ENCODE measurements at regions not wholly inside any gene's neighbourhood (a gene's known extent, or its start where the extent isn't known, plus 50 kb on each side); places are given as distances from the start of the nearest gene placed in this dataset.

- H3K9ac ChIP-seq, result no peak overlapping the region
- no peaks in the 10 kb centered on the region for H3K4me1 ChIP-seq (ENCODE audit: low read depth, poor library complexity, severe bottlenecking)
- no peak for TF ChIP-seq CTCF (conservative IDR thresholded peaks at IDR 0.05; ENCODE audit: low read depth, low read length)
- no peaks in the 10 kb centered on the region for H4K20me1 ChIP-seq (ENCODE audit: insufficient read depth)
- H3K4me2 ChIP-seq, result no peak overlapping the region
- H3K27ac ChIP-seq, result no peak overlapping the region
- H3K79me2 ChIP-seq (ENCODE audit: insufficient read depth, low read depth), result no peaks in the 10 kb centered on the region
- no peaks in the 10 kb centered on the region for H3K36me3 ChIP-seq (ENCODE audit: insufficient read depth)
- no peak overlapping the region for H3K4me3 ChIP-seq (IDR thresholded peaks at IDR 0.05; ENCODE audit: insufficient read depth, low read depth, low read length)
- H2AFZ ChIP-seq (ENCODE audit: low read depth), result no peak overlapping the region
- no peaks in the 10 kb centered on the region for H3K27me3 ChIP-seq (ENCODE audit: insufficient read depth, low read depth)
Observed at GRCh38 chr5:99088309-99088708, 159.5 kb upstream of the CHD1 start.

GRCh38 chr5:99083197-99083596, 154.4 kb upstream of the CHD1 start:
- H3K36me3 ChIP-seq (ENCODE audit: insufficient read depth), result no peaks in the 10 kb centered on the region
- H3K4me3 ChIP-seq (IDR thresholded peaks at IDR 0.05; ENCODE audit: insufficient read depth, low read depth, low read length), result no peak overlapping the region
- no peak overlapping the region for H3K4me2 ChIP-seq
- H3K79me2 ChIP-seq (ENCODE audit: insufficient read depth, low read depth), result no peaks in the 10 kb centered on the region
- H3K4me1 ChIP-seq (ENCODE audit: low read depth, poor library complexity, severe bottlenecking), result no peaks in the 10 kb centered on the region
- no peak overlapping the region for H3K9ac ChIP-seq
- no peak overlapping the region for H2AFZ ChIP-seq (ENCODE audit: low read depth)
- no peak for TF ChIP-seq CTCF (conservative IDR thresholded peaks at IDR 0.05; ENCODE audit: low read depth, low read length)
- H3K27ac ChIP-seq, result no peak overlapping the region
- H4K20me1 ChIP-seq (ENCODE audit: insufficient read depth), result no peaks in the 10 kb centered on the region
- H3K27me3 ChIP-seq (ENCODE audit: insufficient read depth, low read depth), result no peaks in the 10 kb centered on the region

GRCh38 chr5:99081711-99082110, 152.9 kb upstream of the CHD1 start:
- H3K27ac ChIP-seq, result no peak overlapping the region
- H3K9ac ChIP-seq, result no peak overlapping the region
- H2AFZ ChIP-seq (ENCODE audit: low read depth), result no peak overlapping the region
- no peaks in the 10 kb centered on the region for H3K27me3 ChIP-seq (ENCODE audit: insufficient read depth, low read depth)
- TF ChIP-seq CTCF (conservative IDR thresholded peaks at IDR 0.05; ENCODE audit: low read depth, low read length), result no peak
- no peaks in the 10 kb centered on the region for H3K4me1 ChIP-seq (ENCODE audit: low read depth, poor library complexity, severe bottlenecking)
- no peak overlapping the region for H3K4me3 ChIP-seq (IDR thresholded peaks at IDR 0.05; ENCODE audit: insufficient read depth, low read depth, low read length)
- H3K36me3 ChIP-seq (ENCODE audit: insufficient read depth), result no peaks in the 10 kb centered on the region
- no peaks in the 10 kb centered on the region for H4K20me1 ChIP-seq (ENCODE audit: insufficient read depth)
- no peak overlapping the region for H3K4me2 ChIP-seq
- no peaks in the 10 kb centered on the region for H3K79me2 ChIP-seq (ENCODE audit: insufficient read depth, low read depth)

GRCh38 chr5:99076723-99077640, 148.2 kb upstream of the CHD1 start:
- no peak for TF ChIP-seq CTCF (conservative IDR thresholded peaks at IDR 0.05; ENCODE audit: low read depth, low read length)
- H3K4me1 ChIP-seq (ENCODE audit: low read depth, poor library complexity, severe bottlenecking), result no peaks in the 10 kb centered on the region
- H3K27ac ChIP-seq, result no peak overlapping the region
- H3K36me3 ChIP-seq (ENCODE audit: insufficient read depth), result no peaks in the 10 kb centered on the region
- no peak overlapping the region for H3K9ac ChIP-seq
- H3K4me2 ChIP-seq, result no peak overlapping the region
- H3K4me3 ChIP-seq (IDR thresholded peaks at IDR 0.05; ENCODE audit: insufficient read depth, low read depth, low read length), result no peak overlapping the region
- no peaks in the 10 kb centered on the region for H3K27me3 ChIP-seq (ENCODE audit: insufficient read depth, low read depth)
- no peak overlapping the region for H2AFZ ChIP-seq (ENCODE audit: low read depth)
- no peaks in the 10 kb centered on the region for H4K20me1 ChIP-seq (ENCODE audit: insufficient read depth)
- no peaks in the 10 kb centered on the region for H3K79me2 ChIP-seq (ENCODE audit: insufficient read depth, low read depth)

Measured in KMS-11 (cell line).